ENCODE measurements at regions not wholly inside any gene's neighbourhood (a gene's known extent, or its start where the extent isn't known, plus 50 kb on each side); places are given as distances from the start of the nearest gene placed in this dataset.

GRCh38 chr12:126960709-126961108, 1306.3 kb upstream of the TMEM132C start:
- TF ChIP-seq EZH2 (IDR thresholded peaks at IDR 0.05; ENCODE audit: low read depth) (no peak), CTCF (conservative IDR thresholded peaks at IDR 0.05) (no peak)
